GM21576 (cell line): ENCODE measurements at regions not wholly inside any gene's neighbourhood (a gene's known extent, or its start where the extent isn't known, plus 50 kb on each side); places are given as distances from the start of the nearest gene placed in this dataset.

Source experiments
- ATAC-seq: cut with Tn5 transposase; IDR thresholded peaks from one replicate; pipeline ENCODE4 v1.9.1; 2021; ENCODE audit warnings: mild to moderate bottlenecking, moderate library complexity; ENCODE audit not compliant: unreplicated experiment

DNA sequence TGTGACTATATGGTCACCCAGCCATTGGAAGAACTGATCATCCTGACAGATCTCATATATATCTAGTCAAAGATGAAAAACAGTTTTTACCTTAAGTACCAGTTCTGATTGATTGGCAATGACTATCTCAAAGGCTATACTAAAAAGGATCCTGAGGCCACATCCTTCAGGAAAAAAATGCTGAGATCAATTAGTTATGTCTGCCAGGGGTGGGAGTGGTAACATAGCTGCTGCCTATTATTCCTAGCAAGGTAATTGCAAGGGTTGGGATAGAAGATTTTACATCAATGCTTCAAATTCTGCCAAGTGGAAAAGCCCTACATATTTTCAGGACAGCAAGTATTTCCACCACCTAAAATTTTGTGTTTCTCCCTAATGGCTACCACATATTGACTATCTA, 114.7 kb downstream of the C1D start:
- ATAC-seq = no peak

DNA sequence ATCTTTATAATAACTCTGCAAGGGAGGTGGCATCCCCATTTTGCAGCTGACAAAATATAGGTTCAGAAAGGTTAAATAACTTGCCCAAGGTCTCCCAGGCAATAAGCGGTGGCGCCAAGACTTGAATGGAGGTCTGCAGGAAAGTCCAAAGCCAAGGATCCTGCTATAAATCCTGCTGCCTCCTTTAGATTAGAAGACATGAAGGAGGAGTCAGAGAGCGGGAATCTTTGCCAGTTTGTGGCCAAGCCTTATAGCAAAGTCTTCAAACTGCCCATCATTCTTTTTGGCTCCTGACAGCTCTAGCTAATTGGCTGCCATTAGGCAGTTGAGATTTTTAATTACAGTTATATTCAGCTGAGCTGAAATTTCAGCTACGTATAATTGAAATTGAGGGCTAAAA, 114.3 kb downstream of the C1D start:
- no peak for ATAC-seq

DNA sequence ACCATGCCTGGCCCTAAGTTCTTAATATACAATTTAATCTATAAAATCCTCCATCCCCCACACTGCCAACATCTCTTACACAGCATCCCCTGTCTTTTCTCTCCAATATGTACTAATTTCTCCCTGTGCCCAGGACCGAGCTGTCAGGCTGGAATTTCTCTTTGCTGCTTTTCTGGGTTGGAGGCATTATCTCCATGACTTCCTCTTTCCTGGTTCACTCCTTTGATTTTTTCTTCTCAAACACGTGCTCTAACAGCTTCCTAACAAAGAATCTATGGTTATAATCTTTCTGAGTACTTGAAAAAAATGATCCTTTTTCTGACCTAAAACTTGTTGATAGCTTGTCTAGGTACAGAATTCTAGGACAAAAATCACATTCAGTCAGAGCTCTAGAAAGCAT, 112.8 kb downstream of the C1D start:
- ATAC-seq = no peak

DNA sequence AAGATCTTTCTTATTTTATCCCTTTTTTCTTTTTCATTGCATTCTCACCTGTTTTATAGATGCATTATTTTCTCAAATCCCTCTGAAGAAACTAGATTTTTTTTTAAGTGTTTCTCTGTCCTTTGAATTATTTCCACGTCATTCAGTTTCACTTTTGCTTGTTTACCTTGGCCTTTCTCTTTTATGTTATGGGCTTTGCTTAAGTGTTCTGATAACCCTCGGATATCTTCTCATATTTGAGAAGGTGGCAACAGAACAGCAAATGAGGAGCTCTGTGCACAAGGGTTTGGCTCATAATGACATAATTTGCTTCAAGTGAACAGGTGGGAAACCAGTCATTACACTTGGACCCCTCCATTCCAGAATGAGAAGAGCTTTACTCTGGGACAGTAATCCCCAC, 111.9 kb downstream of the C1D start:
- no peak for ATAC-seq

DNA sequence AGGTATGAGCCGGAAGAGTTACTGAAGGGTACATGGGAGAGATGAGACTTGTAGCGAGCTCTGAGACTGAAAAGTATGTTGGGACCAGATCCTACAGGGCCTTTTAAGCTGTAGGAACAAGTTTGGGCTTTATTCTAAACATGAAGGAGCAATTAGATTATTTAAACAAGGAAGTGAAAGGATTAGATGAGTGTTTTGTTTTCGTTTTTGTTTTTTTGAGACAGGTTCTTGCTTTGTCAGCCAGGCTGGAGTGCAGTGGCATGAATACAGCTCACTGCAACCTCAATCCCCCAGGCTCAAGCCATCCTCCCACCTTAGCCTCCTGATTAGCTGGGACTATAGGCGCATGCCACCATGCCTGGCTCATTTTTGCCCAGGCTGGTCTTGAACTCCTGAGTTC, 110.7 kb downstream of the C1D start:
- ATAC-seq = no peak

DNA sequence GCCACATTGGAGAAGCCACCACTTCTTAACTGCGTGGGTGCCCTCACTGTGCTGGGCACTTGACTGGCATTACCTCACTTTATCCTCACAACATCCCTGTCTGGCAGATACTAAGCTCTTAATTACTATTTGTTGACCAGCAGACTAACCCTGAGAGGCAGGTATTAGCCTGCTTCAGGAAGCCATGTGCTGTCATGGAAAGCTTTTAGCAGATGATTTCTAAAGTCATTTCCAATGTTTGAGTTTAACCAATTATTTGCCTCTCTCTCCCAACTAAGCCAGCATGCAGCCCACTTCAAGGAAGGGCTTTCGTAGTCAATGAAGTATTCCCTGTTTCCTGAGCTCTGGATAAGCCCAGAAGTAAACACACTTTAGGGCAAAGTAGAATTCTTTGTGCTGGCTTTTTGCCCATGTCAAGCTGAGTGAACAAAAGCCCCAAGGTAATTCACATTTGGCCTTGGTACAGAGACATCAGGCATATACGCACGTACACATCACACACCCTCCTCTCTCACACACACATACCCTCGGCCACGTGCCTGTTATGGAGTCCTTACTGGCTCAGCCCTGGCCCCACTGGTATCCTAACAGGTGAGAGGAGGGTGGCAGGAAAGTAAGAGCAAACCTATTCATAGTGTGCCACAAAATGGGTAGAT, 108.6 kb downstream of the C1D start:
- no peak for ATAC-seq

DNA sequence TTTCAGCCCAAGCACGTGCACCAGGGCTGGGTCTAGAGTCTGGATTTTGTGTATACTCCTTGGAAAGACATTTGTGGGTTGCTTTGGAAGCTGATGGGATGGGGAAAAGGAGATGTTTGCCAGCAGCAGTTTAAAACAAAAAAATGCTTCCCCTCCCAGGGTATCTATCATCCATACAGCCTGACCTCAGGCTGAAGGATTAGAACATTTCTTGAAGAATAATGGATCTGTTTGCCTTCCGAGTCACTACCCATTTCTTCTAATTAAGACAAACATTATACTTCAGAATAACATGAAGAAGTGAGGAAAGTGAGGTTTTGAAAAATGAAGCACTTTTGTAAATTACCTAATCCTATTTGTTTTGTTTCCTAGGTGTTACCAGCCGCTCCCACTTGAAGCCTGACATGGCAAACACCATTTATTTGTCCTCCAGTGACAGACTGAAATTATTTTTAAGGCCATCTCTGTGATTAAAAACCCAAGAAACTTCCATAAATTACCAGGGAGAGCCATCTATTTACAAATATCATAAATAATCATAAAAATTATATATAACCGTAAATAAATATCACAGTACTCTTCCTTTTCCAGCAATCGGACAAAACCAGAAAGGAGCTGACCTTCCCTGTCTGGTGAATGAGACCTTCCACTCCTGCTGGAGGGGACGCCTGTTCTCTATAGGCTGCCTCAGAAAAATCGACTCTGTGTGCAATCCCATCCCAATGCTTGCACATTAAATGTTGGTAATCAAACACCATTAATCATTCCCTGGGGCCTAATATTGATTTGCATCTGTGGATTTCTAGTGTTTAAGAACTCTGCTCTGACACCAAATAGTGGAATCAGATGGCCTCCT, 106.8 kb downstream of the C1D start:
- ATAC-seq = no peak

DNA sequence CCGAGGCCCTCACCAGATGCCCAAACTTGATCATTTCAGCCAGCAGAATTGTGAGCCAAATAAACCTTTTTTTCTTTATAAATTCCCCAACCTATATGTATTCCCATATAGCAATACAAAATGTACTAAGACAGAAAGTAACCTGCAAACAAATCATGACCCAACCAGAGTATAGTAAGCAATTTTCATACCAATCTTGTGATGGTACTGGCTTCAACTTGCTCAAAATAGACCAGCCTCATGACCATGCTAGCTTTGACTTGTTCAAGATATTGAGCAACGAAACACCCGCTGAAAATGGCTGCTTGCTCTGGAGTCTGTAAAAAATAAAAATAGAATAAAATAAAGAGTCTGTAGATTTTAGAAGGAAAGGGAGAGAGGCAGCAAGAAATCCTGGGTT, 97.6 kb downstream of the C1D start:
- ATAC-seq = no peak

DNA sequence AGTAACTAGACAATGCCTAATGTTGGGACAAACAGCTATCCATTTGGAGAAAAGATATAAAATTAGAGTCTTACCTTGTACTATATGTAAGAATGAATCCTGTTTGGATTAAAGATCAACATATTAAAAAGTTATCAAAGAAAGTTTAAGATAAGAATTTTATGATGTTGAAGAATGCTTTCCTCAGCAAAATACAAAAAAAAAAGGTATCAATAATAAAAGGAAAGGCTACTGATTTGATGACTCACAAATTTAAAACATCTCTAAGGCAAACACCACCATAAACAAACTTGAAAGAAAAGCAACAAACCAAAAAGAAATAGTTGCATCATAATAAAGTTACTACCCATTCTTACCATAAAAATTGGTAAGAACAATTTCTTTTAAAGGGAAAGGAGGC, 92.7 kb downstream of the C1D start:
- ATAC-seq = no peak

DNA sequence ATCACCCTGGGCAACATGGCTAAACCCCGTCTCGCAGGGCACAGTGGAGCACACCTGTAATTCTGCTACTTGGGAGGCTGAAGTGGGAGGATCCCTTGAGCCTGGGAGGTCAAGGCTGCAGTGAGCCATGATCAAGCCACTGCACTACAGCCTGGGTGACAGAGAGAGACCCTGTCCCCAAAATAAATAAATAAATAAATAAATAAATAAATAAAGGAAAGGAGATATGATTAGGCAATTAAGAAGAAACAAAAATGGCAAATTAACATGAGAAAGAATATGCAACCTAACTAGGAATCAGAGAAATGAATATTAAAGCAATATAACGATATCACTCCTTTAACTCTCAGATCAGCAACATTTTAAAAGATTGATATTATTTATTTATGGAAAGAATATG, 92.3 kb downstream of the C1D start:
- ATAC-seq = no peak

DNA sequence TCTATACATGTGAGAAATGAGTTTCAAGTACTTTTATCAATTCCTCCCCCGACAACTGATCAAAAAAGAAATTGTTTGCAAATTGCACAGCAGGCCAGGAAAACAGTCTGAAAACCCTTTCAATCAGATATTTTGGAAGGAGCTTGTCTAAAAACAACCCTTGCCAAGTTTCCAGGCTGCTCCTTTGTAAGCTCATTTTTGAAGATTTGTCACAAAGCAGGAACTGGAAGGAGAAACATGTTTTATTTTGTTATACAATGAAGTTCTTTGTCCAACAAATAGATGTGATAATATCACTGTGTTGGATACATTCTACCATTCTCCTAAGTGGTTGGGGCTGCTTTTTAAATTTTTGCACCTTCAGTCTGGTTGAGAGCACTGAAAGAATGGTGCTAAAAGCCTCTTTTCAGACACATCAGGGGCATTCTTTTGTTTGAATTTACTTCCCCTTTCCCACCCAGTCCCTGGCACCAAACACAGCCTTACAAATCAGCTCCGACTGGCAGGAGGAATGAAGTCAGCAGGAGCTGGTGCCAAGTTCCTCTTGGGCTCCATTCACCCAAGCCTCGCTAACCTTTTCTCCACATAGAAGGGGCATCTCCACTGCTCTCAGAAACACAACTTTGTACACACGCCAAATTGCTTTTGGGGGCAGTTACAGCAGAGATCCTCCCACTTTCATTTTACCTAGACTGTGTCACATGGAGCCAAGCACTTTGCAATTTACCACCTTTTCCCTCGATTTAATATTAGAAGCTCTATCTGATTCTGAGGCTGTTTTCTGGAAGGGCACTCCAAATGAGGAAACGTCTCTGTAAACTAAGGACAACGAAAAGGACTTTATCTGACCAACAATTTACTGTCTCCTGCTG, 88.0 kb downstream of the C1D start:
- no peak for ATAC-seq

DNA sequence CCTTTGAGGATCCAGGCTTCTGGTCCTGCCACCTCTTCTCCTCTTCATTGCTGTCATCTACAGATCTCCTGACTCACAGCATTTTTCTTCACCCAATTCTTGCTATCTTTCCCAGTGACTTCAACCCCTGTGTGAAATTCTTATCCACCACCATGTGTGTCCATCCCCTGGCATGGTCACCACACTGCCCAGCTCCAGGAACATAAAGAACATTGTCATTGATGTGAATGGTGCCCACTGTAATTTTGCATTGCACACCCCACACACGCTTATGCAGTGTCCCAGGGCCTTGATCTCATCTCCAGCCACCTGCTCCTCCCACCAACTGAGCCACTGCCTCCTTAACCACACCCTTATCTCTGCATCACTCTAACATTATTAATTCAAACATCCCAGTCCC, 85.3 kb downstream of the C1D start:
- ATAC-seq = no peak

DNA sequence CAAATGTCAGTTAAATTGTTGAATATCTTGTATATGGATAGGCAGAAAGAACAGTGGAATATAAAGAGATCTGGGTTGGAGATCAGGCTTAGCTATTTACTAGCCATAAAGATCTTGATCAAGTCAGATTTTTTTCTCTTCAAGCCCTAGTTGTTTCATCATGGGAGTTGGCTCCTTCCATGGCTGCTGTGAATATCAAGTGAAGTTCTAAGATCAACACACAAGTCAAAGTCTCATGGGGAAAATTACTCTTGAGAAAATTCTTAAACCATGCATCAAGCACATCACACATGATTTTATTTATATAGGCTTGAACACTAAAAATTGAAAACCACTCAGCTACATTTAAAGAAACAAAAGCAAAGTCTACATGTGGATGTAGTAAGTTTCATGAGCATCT, 79.8 kb downstream of the C1D start:
- ATAC-seq = no peak

DNA sequence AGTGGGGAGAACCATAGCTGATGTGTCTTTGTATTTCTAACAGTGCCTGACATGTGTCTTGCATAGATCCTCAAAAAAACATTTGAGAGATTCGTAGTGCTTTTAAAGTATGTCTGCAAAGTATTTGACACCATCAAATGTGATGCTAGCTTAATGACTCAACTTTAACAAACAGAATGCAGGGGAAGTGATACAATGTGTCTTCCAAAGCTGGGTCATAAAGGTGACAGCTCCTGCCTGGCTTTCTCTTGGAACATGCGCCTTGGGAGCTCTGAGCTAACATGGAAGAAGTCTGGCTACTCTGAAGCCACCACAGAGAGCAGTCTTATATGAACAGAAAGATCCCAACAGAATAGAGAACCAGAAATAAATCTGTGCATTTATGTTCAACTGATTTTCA, 78.2 kb downstream of the C1D start:
- no peak for ATAC-seq

DNA sequence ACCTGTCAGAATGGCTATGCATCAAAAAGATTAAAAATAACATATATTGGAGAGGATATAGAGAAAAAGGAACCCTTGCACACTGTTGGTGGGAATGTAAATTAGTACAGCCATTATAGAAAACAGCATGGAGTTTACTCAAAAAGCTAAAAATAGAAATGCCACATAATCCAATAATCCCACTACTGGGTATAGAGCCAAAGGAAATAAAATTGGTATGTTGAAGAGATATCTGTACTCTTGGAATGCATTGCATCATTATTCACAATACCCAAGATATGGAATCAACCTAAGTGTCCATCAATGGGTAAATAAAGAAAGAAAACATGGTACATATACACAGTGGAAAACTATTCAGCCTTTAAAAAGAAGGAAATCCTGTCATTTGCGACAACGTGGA, 77.2 kb downstream of the C1D start:
- no peak for ATAC-seq

DNA sequence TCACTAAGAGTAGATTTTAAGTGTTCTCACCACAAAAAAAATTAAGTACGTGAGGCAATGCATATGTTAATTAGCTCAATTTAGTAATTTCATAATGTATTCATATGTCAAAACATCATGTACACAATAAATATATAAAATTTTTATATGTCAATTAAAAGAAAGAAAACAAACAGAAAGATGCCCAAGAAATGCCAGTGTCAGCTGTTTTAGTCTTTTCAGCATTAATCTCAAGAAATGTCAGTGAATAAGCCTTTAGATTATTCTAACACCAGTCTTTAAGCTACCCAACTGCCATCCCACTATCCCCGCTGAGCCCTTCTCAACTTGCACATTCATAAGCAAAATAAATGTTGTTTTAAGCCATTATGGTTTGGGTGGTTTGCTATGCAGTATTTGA, 76.5 kb downstream of the C1D start:
- ATAC-seq = no peak
